VCaP (cell line): ENCODE measurements at regions not wholly inside any gene's neighbourhood (a gene's known extent, or its start where the extent isn't known, plus 50 kb on each side); places are given as distances from the start of the nearest gene placed in this dataset.

ENCODE experiments used
- H3K27ac ChIP-seq: fragments of 450-650 bp; 2 replicates; pipeline ENCODE4 v1.5.1; 2017
- TF ChIP-seq, protein P1 (sequence below): fragments of 450-650 bp; conservative IDR thresholded peaks from 2 replicates; pipeline ENCODE4 v1.5.1; 2017; ENCODE audit warnings: mild to moderate bottlenecking, moderate library complexity

DNA sequence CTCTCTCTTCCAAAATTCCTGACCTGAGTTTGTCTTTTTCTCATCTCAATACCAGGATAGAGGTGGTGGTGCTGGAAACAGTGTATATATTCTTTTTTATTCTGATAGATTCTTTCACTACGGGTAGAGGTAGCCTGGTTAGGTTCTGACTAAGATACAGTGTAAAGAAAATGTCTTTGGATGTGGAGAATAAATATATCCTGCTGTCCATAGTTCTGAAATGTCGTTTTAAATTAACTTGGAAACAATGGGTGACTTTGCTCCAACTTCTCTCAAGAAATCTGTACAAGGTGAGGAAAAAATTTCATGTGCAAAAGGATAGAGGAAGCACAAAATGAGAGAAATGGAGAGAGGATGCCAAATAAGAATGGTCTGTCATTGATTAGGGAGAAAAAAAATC is 546.1 kb downstream of the GBA3 start:
- TF ChIP-seq, protein P1, sequence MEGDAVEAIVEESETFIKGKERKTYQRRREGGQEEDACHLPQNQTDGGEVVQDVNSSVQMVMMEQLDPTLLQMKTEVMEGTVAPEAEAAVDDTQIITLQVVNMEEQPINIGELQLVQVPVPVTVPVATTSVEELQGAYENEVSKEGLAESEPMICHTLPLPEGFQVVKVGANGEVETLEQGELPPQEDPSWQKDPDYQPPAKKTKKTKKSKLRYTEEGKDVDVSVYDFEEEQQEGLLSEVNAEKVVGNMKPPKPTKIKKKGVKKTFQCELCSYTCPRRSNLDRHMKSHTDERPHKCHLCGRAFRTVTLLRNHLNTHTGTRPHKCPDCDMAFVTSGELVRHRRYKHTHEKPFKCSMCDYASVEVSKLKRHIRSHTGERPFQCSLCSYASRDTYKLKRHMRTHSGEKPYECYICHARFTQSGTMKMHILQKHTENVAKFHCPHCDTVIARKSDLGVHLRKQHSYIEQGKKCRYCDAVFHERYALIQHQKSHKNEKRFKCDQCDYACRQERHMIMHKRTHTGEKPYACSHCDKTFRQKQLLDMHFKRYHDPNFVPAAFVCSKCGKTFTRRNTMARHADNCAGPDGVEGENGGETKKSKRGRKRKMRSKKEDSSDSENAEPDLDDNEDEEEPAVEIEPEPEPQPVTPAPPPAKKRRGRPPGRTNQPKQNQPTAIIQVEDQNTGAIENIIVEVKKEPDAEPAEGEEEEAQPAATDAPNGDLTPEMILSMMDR = no peak
- H3K27ac ChIP-seq = no peak overlapping the region

DNA sequence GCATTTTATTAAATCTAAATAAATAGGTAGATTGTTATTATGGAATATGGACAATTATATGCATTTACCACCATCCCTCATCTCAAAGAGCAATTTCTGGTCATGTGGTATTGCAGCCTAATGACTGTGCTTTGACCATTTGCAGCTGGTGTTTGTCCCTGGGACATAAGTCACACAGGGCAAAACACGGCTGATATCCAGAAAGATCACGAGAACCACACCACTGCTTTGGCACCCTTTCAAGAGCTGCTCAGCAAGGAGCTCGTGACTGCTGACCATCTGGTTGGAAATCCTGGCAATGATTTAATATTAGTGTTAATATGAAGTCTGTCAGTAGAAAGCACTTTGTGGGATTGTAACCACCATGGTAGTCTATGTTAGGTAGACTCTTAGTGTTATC is 545.0 kb downstream of the GBA3 start:
- TF ChIP-seq, protein P1 = no peak
- no peak overlapping the region for H3K27ac ChIP-seq

DNA sequence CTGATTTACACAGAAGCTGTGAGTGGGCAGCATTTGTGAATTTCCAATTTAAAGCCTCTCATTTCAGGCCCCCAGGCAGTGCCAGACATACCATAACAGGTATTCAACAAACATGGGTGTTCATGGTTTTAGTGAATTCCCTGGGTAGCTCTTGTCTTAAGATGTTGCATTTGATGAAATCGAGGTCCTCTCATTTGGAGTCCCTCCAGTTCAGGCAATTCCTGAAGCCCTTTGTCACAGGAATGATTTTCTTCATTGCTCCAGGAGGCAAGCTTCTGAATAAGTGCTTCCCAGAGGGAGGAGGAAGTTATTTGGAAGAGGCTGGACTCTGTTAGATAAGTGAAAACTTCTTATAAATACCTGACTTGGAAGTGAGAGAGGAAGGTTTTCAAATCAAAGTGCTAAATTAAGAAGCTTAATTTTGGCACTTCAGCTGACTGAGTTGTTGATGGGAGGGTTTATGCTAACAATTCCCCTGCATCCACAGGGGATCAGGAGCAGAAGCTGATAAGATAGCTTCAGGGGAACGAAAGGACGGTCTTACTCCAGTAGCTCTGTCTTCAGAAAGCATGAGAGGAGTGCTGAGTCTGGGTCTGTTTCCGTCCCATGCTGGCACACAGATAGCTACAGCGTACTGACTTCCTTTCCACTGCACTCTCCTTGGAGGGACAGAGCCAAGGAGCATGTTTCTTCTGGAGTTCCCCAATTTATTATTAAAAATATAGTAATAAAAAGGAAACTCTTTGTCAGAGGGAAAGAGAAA is 543.1 kb downstream of the GBA3 start:
- no peak overlapping the region for H3K27ac ChIP-seq
- TF ChIP-seq, protein P1 = no peak

DNA sequence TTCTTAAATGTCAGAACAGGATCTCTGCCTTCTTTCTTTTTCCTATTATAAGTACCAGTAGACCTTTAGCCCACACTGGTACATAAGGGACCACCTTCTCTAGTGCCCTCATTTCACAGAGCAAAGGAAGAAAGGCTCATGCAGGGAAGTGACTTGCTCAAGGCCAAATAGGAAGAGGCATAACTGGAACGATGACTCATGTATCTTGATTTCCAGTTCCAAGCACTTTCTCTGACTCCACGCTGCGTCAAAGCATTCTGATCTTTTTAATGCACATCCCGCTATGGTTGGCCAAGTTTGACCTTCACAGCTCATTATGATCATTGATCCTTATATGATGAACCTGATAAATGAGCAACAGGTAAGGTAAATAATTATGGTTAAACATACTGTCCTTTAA is 542.0 kb downstream of the GBA3 start:
- H3K27ac ChIP-seq = no peak overlapping the region
- TF ChIP-seq, protein P1 = no peak

DNA sequence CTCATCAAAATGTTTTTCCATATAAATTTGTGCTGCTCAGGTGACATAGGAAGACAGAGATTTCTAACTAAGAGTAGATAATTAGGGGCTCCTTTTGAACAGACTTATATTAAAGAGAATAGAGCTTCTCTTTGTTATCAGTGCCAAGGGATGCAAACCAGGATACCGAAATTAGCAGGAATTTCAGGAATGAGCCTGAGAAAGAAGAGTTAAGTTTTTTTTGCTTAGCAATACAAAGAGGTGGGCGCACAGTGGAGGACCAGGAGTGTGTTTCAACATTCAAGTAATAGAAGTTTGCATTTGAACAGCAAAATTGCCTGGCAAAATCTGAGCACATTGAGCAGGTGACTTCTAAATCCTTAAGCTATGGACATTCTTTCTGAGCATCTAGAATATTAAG is 541.3 kb downstream of the GBA3 start:
- TF ChIP-seq, protein P1 = no peak
- H3K27ac ChIP-seq = no peak overlapping the region

DNA sequence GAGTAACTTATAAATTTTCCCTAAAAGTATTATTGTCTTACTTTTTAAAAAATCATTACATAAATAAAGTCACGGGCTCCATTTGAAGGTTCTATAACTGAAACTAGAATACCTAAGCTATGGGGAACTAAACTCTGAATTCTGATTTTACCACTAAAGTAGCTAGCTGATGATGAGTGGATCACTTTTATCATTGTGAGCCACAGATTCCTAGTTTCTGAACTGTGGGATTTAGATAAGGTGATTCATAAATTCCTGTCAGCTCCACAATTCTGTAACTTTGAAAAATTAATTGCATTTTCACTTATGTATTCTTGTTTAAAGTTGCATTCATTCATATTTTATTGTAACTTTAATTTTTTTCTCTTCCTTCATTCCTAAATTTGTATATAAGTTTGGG is 540.9 kb downstream of the GBA3 start:
- TF ChIP-seq, protein P1 = no peak

DNA sequence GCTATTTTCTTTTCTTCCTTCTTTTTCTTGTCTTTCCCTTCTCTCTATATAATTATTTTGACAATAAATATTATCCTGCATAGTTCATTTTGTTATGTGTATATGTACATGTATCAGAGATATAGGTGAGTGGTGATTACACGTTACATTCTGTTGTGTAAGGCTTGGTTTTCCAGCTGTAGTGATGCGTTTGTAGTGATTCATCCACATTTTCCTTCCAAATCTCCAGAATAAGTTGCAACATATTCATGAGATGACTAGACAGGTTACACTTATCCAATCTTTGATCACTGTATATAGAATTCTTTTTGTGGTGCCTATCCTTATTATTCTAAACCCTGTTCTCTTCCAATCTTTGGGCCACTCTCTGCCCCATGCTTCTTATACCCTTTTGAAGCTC is 540.2 kb downstream of the GBA3 start:
- no peak overlapping the region for H3K27ac ChIP-seq
- TF ChIP-seq, protein P1 = no peak

More for the DNA sequence above, 540.9 kb downstream of the GBA3 start:
- no peak overlapping the region for H3K27ac ChIP-seq
